ENCODE measurements at regions not wholly inside any gene's neighbourhood (a gene's known extent, or its start where the extent isn't known, plus 50 kb on each side); places are given as distances from the start of the nearest gene placed in this dataset.
"Not testable (repeated sequence)": the region's sequence is repeated elsewhere in the genome, so short reads cannot be mapped to it uniquely, and the experiment has no call there.

DNA sequence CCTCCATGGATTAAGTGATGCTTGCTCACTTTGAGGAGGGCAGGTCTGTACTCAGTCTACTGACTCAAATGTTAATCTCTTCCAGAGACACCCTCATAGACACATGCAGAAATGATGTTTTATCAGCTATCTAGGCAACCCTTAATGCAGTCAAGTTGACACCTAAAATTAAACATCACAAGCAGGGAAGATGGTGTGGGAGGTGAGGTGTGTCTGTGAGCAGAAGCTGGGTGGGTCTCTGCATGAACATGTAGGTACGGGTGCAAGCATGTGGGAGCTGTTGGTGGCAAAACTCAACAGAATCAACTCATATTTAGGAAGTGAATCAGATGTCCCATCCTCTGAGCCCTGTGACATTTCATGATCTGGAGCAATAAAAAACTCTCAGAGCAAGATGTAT, 249.2 kb upstream of the SGCG start:
- no CpG with 5 or more reads among the region's 1 CpG for WGBS, 2 experiments (ENCODE audit: extremely low coverage in 2 of 2, insufficient read length in 1 of 2)
- no peak for TF ChIP-seq FOS (IDR thresholded peaks at IDR 0.05; ENCODE audit: low read depth, low read length)
- TF ChIP-seq NFE2L2 (IDR thresholded peaks at IDR 0.05; ENCODE audit: low read depth, low read length), result no peak
- TF ChIP-seq RCOR1 (IDR thresholded peaks at IDR 0.05; ENCODE audit: insufficient replicate concordance, low read length), result no peak
- no peak for TF ChIP-seq RFX5 (IDR thresholded peaks at IDR 0.05; ENCODE audit: low read depth, low read length)
- H3K18ac ChIP-seq (ENCODE audit: low read depth, low read length), result no peak overlapping the region
- no peak overlapping the region for H3K56ac ChIP-seq (ENCODE audit: extremely low read depth, insufficient read depth, low read length)
- no peaks in the 10 kb centered on the region for H3K79me1 ChIP-seq (ENCODE audit: low read depth in 1 of 2, low read length in 2 of 2)
- ChIA-PET POLR2A (ENCODE audit: unreplicated experiment) (no interaction called here), CTCF (interaction anchor here (0.6 kb wide), 1 partner anchor 428 kb away, joined by 3 read pairs; no protein-coding TSS in a partner anchor)
- no peaks in the 10 kb centered on the region for H3K36me3 ChIP-seq (ENCODE audit: control insufficient read depth, insufficient read depth, low read length)
- H3K4me1 ChIP-seq (ENCODE audit: control insufficient read depth, insufficient read depth, low read length), result no peaks in the 10 kb centered on the region
- no peak overlapping the region for H2BK15ac ChIP-seq (ENCODE audit: low read depth, low read length)
- H2BK20ac ChIP-seq (ENCODE audit: low read depth, low read length), result no peak overlapping the region
- no peak overlapping the region for H4K8ac ChIP-seq (ENCODE audit: low read depth in 2 of 2, low read length in 2 of 2)
- H2AK9ac ChIP-seq (replicated peaks; ENCODE audit: low read depth, low read length, poor library complexity), result no peak overlapping the region
- no peak overlapping the region for H2AK5ac ChIP-seq (ENCODE audit: low read depth, low read length)
- H3K9me1 ChIP-seq (ENCODE audit: insufficient read depth, low read length), result no peaks in the 10 kb centered on the region
- no peak overlapping the region for H3K4ac ChIP-seq (ENCODE audit: low read depth, low read length)
- H3K14ac ChIP-seq (replicated peaks; ENCODE audit: low read depth, low read length), result no peak overlapping the region
- no peak overlapping the region for H3K9ac ChIP-seq (ENCODE audit: low read depth, low read length)
- no peak overlapping the region for H2BK120ac ChIP-seq (ENCODE audit: low read depth, low read length)
- no peak overlapping the region for H3K4me3 ChIP-seq (ENCODE audit: insufficient read depth, low read depth, low read length)
- H3K23ac ChIP-seq (ENCODE audit: low read depth, low read length), result no peak overlapping the region
- no peak overlapping the region for H3K27ac ChIP-seq (ENCODE audit: insufficient read depth, low read length)
- dilution Hi-C loops (cut with HindIII; ENCODE audit: low sequenced_read_pairs, unreplicated experiment), result no loop called here
- H3K9me3 ChIP-seq (ENCODE audit: control insufficient read depth, insufficient read depth, low read length), result no peaks in the 10 kb centered on the region
- no peak overlapping the region for H2AFZ ChIP-seq (replicated peaks; ENCODE audit: low read length, poor library complexity)
- intact Hi-C loops (cut with micrococcal nuclease), result no loop called here
- H4K5ac ChIP-seq (ENCODE audit: low read depth, low read length), result no peak overlapping the region
- H4K91ac ChIP-seq (ENCODE audit: insufficient read depth, low read depth, low read length), result no peak overlapping the region
- no peak overlapping the region for H2BK5ac ChIP-seq (ENCODE audit: low read depth, low read length, poor library complexity, severe bottlenecking)
- no TSS peak for BruUV-seq (replicated peaks)
- in situ Hi-C loops (cut with MboI; ENCODE audit: low sequenced_read_pairs), result no loop called here
- no peaks in the 10 kb centered on the region; the same call in 1 of the 2 replicates for H3K27me3 ChIP-seq (ENCODE audit: control insufficient read depth, insufficient read depth, low read length)
- ATAC-seq (ENCODE audit: low read depth) (no peak), DNase-seq (no peak)
- no peak overlapping the region for H3K4me2 ChIP-seq (ENCODE audit: low read depth, low read length)
- no peaks in the 10 kb centered on the region; the same call in 1 of the 2 replicates for H4K20me1 ChIP-seq (ENCODE audit: insufficient read depth, low read length)

DNA sequence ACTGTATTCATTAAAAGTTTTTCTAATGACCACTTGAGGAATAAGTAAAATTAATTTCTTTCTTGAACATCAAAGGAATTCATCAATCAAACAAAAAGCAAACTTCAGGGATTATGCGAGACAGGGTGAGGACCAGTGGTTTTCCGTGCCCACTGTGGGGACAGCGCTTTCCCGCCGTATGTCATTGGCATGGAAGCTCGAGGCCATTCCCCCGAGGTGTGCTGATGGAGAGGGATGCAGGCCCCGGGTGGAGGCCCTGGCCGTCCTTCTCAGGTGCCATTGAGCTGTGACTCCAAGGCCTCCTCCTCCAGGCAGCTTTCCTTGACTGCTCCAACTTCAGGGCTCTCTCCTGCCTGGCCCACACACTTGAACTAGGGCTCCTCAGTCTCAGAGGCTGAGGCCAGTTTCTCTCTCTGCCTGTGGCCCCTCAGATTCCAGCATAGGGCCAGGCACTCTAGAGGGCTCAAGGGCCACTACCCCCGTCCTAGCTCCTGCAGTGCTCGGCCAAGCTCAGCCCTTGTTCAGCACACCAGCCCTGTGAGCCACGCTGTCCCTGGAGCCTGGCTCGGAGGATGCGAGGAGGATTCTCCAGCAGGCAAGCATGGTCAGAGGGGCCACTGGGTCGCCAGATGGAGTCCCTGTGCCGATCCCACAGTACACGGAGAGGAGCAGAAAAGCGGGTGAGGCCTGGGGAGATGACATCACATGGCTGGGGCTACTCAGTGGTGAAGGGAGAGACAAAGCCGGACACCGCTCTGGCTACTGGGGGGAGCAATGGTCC, 248.0 kb upstream of the SGCG start:
- H2AK9ac ChIP-seq (replicated peaks; ENCODE audit: low read depth, low read length, poor library complexity); H3K79me1 ChIP-seq (ENCODE audit: low read depth in 1 of 2, low read length in 2 of 2); DNase-seq; H3K9ac ChIP-seq (ENCODE audit: low read depth, low read length); BruUV-seq (replicated peaks); POLR2A ChIA-PET (ENCODE audit: unreplicated experiment); H2AFZ ChIP-seq (replicated peaks; ENCODE audit: low read length, poor library complexity); H3K27ac ChIP-seq (ENCODE audit: insufficient read depth, low read length); H2BK20ac ChIP-seq (ENCODE audit: low read depth, low read length); in situ Hi-C loops (cut with MboI; ENCODE audit: low sequenced_read_pairs); intact Hi-C loops (cut with micrococcal nuclease); H3K23ac ChIP-seq (ENCODE audit: low read depth, low read length); H3K36me3 ChIP-seq (ENCODE audit: control insufficient read depth, insufficient read depth, low read length); H3K9me3 ChIP-seq (ENCODE audit: control insufficient read depth, insufficient read depth, low read length); H3K18ac ChIP-seq (ENCODE audit: low read depth, low read length); CTCF ChIA-PET; H3K4me3 ChIP-seq (ENCODE audit: insufficient read depth, low read depth, low read length); ATAC-seq (ENCODE audit: low read depth); H3K4me1 ChIP-seq (ENCODE audit: control insufficient read depth, insufficient read depth, low read length); H4K91ac ChIP-seq (ENCODE audit: insufficient read depth, low read depth, low read length); H3K4me2 ChIP-seq (ENCODE audit: low read depth, low read length); H2BK15ac ChIP-seq (ENCODE audit: low read depth, low read length); H3K9me1 ChIP-seq (ENCODE audit: insufficient read depth, low read length); H2BK5ac ChIP-seq (ENCODE audit: low read depth, low read length, poor library complexity, severe bottlenecking); H4K5ac ChIP-seq (ENCODE audit: low read depth, low read length); H4K8ac ChIP-seq (ENCODE audit: low read depth in 2 of 2, low read length in 2 of 2); H4K20me1 ChIP-seq (ENCODE audit: insufficient read depth, low read length); H3K14ac ChIP-seq (replicated peaks; ENCODE audit: low read depth, low read length); H3K56ac ChIP-seq (ENCODE audit: extremely low read depth, insufficient read depth, low read length); H3K27me3 ChIP-seq (ENCODE audit: control insufficient read depth, insufficient read depth, low read length); H3K4ac ChIP-seq (ENCODE audit: low read depth, low read length); H2BK120ac ChIP-seq (ENCODE audit: low read depth, low read length); dilution Hi-C loops (cut with HindIII; ENCODE audit: low sequenced_read_pairs, unreplicated experiment); H2AK5ac ChIP-seq (ENCODE audit: low read depth, low read length): not testable (repeated sequence)
- 81% methylated on average over 5 of the region's 20 CpGs; no CpG with 5 or more reads in 1 of the 2 experiments for WGBS, 2 experiments (ENCODE audit: extremely low coverage in 2 of 2, insufficient read length in 1 of 2)
